SH-SY5Y (cell line): ENCODE measurements at regions not wholly inside any gene's neighbourhood (a gene's known extent, or its start where the extent isn't known, plus 50 kb on each side); places are given as distances from the start of the nearest gene placed in this dataset.

Experiments used
- GATA2 ChIP-seq: IDR thresholded peaks from 2 replicates; pipeline ENCODE4 v1.6.1; 2011; ENCODE audit warnings: mild to moderate bottlenecking, low read depth, low read length
- GATA3 ChIP-seq: IDR thresholded peaks from 2 replicates; pipeline ENCODE4 v1.6.1; 2011; ENCODE audit warnings: low read depth, mild to moderate bottlenecking, low read length, moderate library complexity

DNA sequence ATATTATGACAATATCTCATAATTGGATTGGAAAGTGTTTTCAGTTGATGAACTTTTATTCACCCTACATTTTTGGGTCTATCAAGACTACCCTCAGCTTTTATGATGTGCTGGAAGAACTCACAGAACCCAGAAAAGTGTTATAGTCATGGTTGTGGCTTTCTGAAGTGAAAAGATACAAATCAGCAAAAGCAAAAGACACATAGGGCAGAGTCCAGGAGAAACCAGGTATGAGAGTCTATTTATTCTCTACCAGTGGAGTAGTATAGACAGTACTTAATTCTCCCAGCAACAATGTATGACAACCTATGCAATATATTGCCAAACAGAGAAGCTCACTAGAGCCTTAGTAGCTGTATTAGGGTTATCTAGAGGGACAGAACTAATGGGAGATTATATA, 280.4 kb upstream of the TTC14 start:
- TF ChIP-seq GATA2 (no peak), GATA3 (no peak)
